SU-DHL-6 (cell line): ENCODE measurements at regions not wholly inside any gene's neighbourhood (a gene's known extent, or its start where the extent isn't known, plus 50 kb on each side); places are given as distances from the start of the nearest gene placed in this dataset.

ENCODE experiments used
- CTCF ChIP-seq: fragments of 200-600 bp; sonication (generic); IDR thresholded peaks from one replicate; pipeline ENCODE4 v1.5.1; 2017; ENCODE audit warnings: antibody characterized with exemption, mild to moderate bottlenecking, low read length, moderate library complexity; ENCODE audit not compliant: insufficient read depth, poor library complexity, severe bottlenecking
- EZH2phosphoT487 ChIP-seq: fragments of 200-600 bp; sonication (generic), shearing (Covaris generic); conservative IDR thresholded peaks from 2 replicates; pipeline ENCODE4 v1.6.1; 2018; ENCODE audit warnings: mild to moderate bottlenecking, antibody characterized with exemption, low read length, moderate library complexity, mixed read lengths

GRCh38 chr15:27646531-27646930 is 452.6 kb downstream of the OCA2 start:
- no peak for TF ChIP-seq EZH2phosphoT487
- TF ChIP-seq CTCF: no peak
